ENCODE measurements at regions not wholly inside any gene's neighbourhood (a gene's known extent, or its start where the extent isn't known, plus 50 kb on each side); places are given as distances from the start of the nearest gene placed in this dataset.
"Not testable (repeated sequence)": the region's sequence is repeated elsewhere in the genome, so short reads cannot be mapped to it uniquely, and the experiment has no call there.

GRCh38 chr1:47599777-47600176, 161.9 kb downstream of the FOXD2 start:
- Histone ChIP-seq H3K4me1 (no peaks in the 10 kb centered on the region), H3K27me3 (peaks cover 0 to under 1% of the 10 kb centered on the region in 2 donors), H3K9me3 (peaks cover 0 to 22% (median 6%) of the 10 kb centered on the region in 3 donors), H3K4me3 (no peak overlapping the region), H3K36me3 (no peaks in the 10 kb centered on the region), H3K27ac (no peak overlapping the region)
- TF ChIP-seq, protein P1, sequence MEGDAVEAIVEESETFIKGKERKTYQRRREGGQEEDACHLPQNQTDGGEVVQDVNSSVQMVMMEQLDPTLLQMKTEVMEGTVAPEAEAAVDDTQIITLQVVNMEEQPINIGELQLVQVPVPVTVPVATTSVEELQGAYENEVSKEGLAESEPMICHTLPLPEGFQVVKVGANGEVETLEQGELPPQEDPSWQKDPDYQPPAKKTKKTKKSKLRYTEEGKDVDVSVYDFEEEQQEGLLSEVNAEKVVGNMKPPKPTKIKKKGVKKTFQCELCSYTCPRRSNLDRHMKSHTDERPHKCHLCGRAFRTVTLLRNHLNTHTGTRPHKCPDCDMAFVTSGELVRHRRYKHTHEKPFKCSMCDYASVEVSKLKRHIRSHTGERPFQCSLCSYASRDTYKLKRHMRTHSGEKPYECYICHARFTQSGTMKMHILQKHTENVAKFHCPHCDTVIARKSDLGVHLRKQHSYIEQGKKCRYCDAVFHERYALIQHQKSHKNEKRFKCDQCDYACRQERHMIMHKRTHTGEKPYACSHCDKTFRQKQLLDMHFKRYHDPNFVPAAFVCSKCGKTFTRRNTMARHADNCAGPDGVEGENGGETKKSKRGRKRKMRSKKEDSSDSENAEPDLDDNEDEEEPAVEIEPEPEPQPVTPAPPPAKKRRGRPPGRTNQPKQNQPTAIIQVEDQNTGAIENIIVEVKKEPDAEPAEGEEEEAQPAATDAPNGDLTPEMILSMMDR (IDR thresholded peaks at IDR 0.05): no peak
- no peak for DNase-seq
- intact Hi-C loops (cut with DNase I; ENCODE audit: low total_unique reads): no loop called here

- intact Hi-C loops (cut with DNase I; ENCODE audit: low total_unique reads); H3K27me3 ChIP-seq: not testable (repeated sequence)
- peaks cover 0 to 29% (median 6%) of the 10 kb centered on the region in 3 donors for H3K9me3 ChIP-seq
Observed at GRCh38 chr1:47602491-47602890, 164.6 kb downstream of the FOXD2 start.

GRCh38 chr1:47604869-47605268, 167.0 kb downstream of the FOXD2 start:
- DNase-seq; H3K4me1 ChIP-seq; H3K4me3 ChIP-seq; H3K27ac ChIP-seq; intact Hi-C loops (cut with DNase I; ENCODE audit: low total_unique reads); H3K36me3 ChIP-seq; H3K27me3 ChIP-seq: not testable (repeated sequence)
- peaks cover 0 to 26% (median 6%) of the 10 kb centered on the region in 3 donors for H3K9me3 ChIP-seq

More at GRCh38 chr1:47602491-47602890, 164.6 kb downstream of the FOXD2 start:
- not testable (repeated sequence) for DNase-seq, H3K27ac ChIP-seq, H3K36me3 ChIP-seq, H3K4me3 ChIP-seq, H3K4me1 ChIP-seq

DNA sequence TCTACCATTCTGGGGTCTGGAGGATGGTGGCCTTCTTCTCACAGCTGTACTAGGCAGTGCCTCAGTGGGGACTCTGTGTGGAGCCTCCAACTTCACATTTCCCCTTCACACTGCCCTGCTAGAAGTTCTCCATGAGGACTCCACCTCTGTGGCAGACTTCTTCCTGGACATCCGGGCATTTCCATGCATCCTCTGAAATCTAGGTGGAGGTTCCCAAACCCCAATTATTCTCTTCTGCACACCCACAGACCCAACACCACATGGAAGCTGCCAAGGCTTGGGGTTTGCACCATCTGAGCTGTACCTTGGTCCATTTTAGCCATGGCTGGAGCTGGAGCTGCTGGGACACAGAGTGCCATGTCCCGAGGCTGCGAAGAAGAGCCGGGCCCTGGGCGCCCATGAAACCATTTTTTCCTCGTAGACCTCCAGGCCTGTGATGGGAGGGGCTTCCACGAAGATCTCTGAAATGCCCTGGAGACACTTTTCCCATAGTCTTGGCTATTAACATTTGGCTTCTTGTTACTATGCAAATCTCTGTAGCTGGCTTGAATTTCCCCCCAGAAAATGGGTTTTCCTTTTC, 170.5 kb downstream of the FOXD2 start:
- Histone ChIP-seq H3K36me3 (no peaks in the 10 kb centered on the region), H3K9me3 (peaks cover 0 to 8% (median 0%) of the 10 kb centered on the region in 3 donors), H3K4me1 (no peaks in the 10 kb centered on the region), H3K27ac (no peak overlapping the region), H3K27me3 (no peaks in the 10 kb centered on the region), H3K4me3 (no peak overlapping the region)
- DNase-seq: no peak
- TF ChIP-seq, protein P1 (IDR thresholded peaks at IDR 0.05): no peak
- intact Hi-C loops (cut with DNase I; ENCODE audit: low total_unique reads): no loop called here

- Histone ChIP-seq H3K4me1 (no peaks in the 10 kb centered on the region), H3K27me3 (no peaks in the 10 kb centered on the region), H3K4me3 (no peak overlapping the region), H3K36me3 (no peaks in the 10 kb centered on the region), H3K9me3 (no peaks in the 10 kb centered on the region), H3K27ac (no peak overlapping the region)
- peak in 1 of 2 donors; percentile 16 for DNase-seq
- intact Hi-C loops (cut with DNase I; ENCODE audit: low total_unique reads): no loop called here
- TF ChIP-seq, protein P1 (IDR thresholded peaks at IDR 0.05): no peak
Observed at GRCh38 chr1:47611992-47612391, 174.1 kb downstream of the FOXD2 start.

- no peaks in the 10 kb centered on the region for H3K4me1 ChIP-seq
- H3K4me3 ChIP-seq: no peak overlapping the region
- TF ChIP-seq, protein P1 (IDR thresholded peaks at IDR 0.05): no peak
- no peak overlapping the region for H3K27ac ChIP-seq
- intact Hi-C loops (cut with DNase I; ENCODE audit: low total_unique reads): no loop called here
- H3K36me3 ChIP-seq: no peaks in the 10 kb centered on the region
- no peaks in the 10 kb centered on the region for H3K9me3 ChIP-seq
- no peaks in the 10 kb centered on the region for H3K27me3 ChIP-seq
- DNase-seq: no peak
Observed at GRCh38 chr1:47612819-47613218, 175.0 kb downstream of the FOXD2 start.

DNA sequence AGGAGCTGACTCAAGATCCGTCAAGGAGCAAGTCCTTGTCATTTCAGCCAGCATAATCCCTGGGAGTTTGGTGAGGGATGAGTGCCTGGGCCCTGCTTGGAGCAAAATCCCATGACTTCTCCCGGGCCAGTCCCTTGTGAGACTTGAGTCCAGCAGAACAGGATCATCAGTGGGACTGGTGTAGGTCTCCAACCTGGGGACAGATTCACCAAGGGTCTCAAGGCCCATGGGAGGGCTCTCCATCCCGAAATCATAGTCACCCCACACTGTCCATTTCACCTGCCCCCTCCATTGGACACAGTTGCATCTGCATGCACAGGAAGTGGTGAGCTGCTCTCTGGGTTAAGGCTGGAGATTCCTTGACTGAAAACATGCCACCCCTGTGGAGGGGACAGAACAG, 178.2 kb downstream of the FOXD2 start:
- Histone ChIP-seq H3K27me3 (no peaks in the 10 kb centered on the region), H3K27ac (no peak overlapping the region), H3K4me3 (no peak overlapping the region), H3K36me3 (no peaks in the 10 kb centered on the region), H3K9me3 (no peaks in the 10 kb centered on the region), H3K4me1 (peaks cover 0 to 4% (median 0%) of the 10 kb centered on the region in 4 donors)
- TF ChIP-seq, protein P1 (IDR thresholded peaks at IDR 0.05): no peak
- intact Hi-C loops (cut with DNase I; ENCODE audit: low total_unique reads): no loop called here
- DNase-seq: peak in 1 of 2 donors; percentile 27
